LNCAP (cell line): ENCODE measurements at regions not wholly inside any gene's neighbourhood (a gene's known extent, or its start where the extent isn't known, plus 50 kb on each side); places are given as distances from the start of the nearest gene placed in this dataset.

ENCODE experiments used
- CTCF ChIP-seq: fragments of 450-650 bp; IDR thresholded peaks from 2 replicates; pipeline ENCODE4 v1.5.1; 2017; ENCODE audit warnings: mild to moderate bottlenecking

- TF ChIP-seq CTCF: no peak
These were observed 414.8 kb upstream of the C2CD4B start for GRCh38 chr15:62579842-62580241.

- no peak for TF ChIP-seq CTCF
These were observed 417.5 kb upstream of the C2CD4B start for GRCh38 chr15:62582580-62582979.

- TF ChIP-seq CTCF: no peak
These were observed 419.5 kb upstream of the C2CD4B start for GRCh38 chr15:62584301-62585235.

GRCh38 chr15:62588938-62589670, 424.0 kb upstream of the C2CD4B start:
- no peak for TF ChIP-seq CTCF

GRCh38 chr15:62591842-62592838, 427.1 kb upstream of the C2CD4B start:
- TF ChIP-seq CTCF: no peak

- no peak for TF ChIP-seq CTCF
These were observed 427.8 kb upstream of the C2CD4B start for GRCh38 chr15:62592920-62593319.
